HG03135 (cell line): ENCODE measurements at regions not wholly inside any gene's neighbourhood (a gene's known extent, or its start where the extent isn't known, plus 50 kb on each side); places are given as distances from the start of the nearest gene placed in this dataset.
"Not testable (repeated sequence)": the region's sequence is repeated elsewhere in the genome, so short reads cannot be mapped to it uniquely, and the experiment has no call there.

ENCODE experiments used
- ATAC-seq: cut with Tn5 transposase; IDR thresholded peaks from one replicate; pipeline ENCODE4 v1.9.1; 2021; ENCODE audit warnings: mild to moderate bottlenecking, moderate library complexity; ENCODE audit not compliant: unreplicated experiment

GRCh38 chr5:81830596-81830995, 79.7 kb upstream of the SSBP2 start:
- ATAC-seq, result no peak

DNA sequence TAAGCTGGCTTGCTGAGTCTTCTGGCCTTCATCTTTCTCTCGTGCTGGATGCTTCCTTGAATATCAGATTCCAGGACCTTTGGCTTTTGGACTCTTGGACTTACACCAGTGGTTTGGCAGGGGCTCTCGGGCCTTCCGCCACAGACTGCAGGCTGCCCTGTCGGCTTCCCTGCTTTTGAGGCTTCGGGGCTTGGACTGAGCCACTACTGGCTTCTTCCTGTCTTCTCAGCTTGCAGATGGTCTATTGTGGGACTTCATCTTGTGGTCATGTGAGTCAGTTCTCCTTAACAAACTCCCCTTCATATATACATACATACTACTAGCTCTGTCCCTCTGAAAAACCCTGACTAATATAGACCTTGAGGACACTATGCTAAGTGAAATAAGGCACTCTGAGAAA, 78.3 kb upstream of the SSBP2 start:
- no peak for ATAC-seq

- no peak for ATAC-seq
Measured at GRCh38 chr5:81827500-81827899, 76.6 kb upstream of the SSBP2 start.

DNA sequence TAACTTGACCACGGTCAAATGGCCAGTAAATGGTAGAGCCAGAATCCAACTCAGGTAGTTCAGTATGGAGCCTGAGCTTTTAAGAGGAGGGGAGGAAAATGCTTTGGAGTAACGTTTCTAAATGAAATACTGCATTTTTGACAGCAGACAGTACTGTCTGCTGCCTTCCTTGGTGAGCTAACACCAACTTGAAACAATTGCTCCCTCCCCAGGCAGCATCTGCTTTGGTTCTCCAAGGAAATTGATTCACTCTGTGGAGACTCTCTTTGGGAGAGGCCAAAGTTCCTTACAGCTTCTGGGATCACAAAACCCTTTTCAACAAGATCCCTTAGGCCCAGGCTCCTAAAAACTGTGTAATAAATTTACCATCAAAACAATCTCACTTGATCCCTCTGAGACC, 75.2 kb upstream of the SSBP2 start:
- no peak for ATAC-seq

- ATAC-seq, result no peak
Measured at GRCh38 chr5:81825237-81825636, 74.3 kb upstream of the SSBP2 start.

- not testable (repeated sequence) for ATAC-seq
Measured at GRCh38 chr5:81823736-81824135, 72.8 kb upstream of the SSBP2 start.

GRCh38 chr5:81820863-81821262, 70.0 kb upstream of the SSBP2 start:
- no peak for ATAC-seq

- no peak for ATAC-seq
Measured at GRCh38 chr5:81820318-81820636, 69.4 kb upstream of the SSBP2 start.

- no peak for ATAC-seq
Measured at GRCh38 chr5:81819556-81820317, 68.8 kb upstream of the SSBP2 start.

GRCh38 chr5:81817980-81818379, 67.1 kb upstream of the SSBP2 start:
- no peak for ATAC-seq

- no peak for ATAC-seq
Measured at GRCh38 chr5:81817086-81817485, 66.2 kb upstream of the SSBP2 start.

- ATAC-seq, result no peak
Measured at GRCh38 chr5:81815321-81815720, 64.4 kb upstream of the SSBP2 start.

- no peak for ATAC-seq
Measured at GRCh38 chr5:81808106-81808505, 57.2 kb upstream of the SSBP2 start.

GRCh38 chr5:81805086-81805485, 54.2 kb upstream of the SSBP2 start:
- ATAC-seq, result no peak

- no peak for ATAC-seq
Measured at GRCh38 chr5:81803812-81804211, 52.9 kb upstream of the SSBP2 start.

GRCh38 chr5:81802625-81803024, 51.7 kb upstream of the SSBP2 start:
- ATAC-seq, result no peak

GRCh38 chr5:81802020-81802419, 51.1 kb upstream of the SSBP2 start:
- no peak for ATAC-seq

DNA sequence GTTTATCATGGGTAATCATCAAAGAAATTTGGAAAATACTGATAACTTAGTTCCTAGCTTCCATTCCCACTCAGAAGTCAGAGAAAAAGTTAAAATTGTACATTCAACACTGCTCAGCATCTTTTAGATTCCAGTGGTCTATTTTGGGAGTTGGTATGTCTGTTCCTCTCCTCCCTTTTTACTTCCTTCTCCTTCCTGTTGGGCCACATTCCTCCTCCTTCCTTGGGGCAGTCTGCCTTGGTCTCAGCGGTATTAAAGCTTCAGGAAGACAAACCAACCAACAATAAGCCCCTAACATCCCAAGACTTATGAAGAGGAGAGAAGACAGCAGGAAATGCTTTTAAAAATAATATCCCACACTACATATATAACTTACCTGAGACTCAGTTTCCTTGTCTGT, 49.9 kb upstream of the SSBP2 start:
- ATAC-seq, result no peak
